Cardiac muscle cell (in vitro differentiated cells and primary cell): ENCODE measurements at regions not wholly inside any gene's neighbourhood (a gene's known extent, or its start where the extent isn't known, plus 50 kb on each side); places are given as distances from the start of the nearest gene placed in this dataset.

Experiments used
- DNase-seq, 2 donors: peaks; one replicate each; pipeline versions ENCODE4 v3.0.0 to v3.0.0-alpha.2; 2010 to 2017; ENCODE audit warnings: low read depth in 1 of 2, low spot score in 1 of 2
- H3K27ac ChIP-seq: fragments of 200-600 bp; sonication (generic); 2 replicates; pipeline ENCODE4 v1.5.1; 2016
- H3K27me3 ChIP-seq: fragments of 200-600 bp; sonication (generic); 2 replicates; pipeline ENCODE4 v1.6.0; 2016; ENCODE audit warnings: control low read depth
- H3K36me3 ChIP-seq: fragments of 200-600 bp; sonication (generic); 2 replicates; pipeline ENCODE4 v1.5.1; 2016; ENCODE audit warnings: control low read depth
- H3K4me1 ChIP-seq: fragments of 200-600 bp; sonication (generic); 2 replicates; pipeline ENCODE4 v1.8.1; 2017; ENCODE audit warnings: low read depth, mild to moderate bottlenecking, mixed run types
- H3K4me3 ChIP-seq: fragments of 200-600 bp; sonication (generic); 2 replicates; pipeline ENCODE4 v1.5.1; 2016; ENCODE audit warnings: mild to moderate bottlenecking
- H3K9me3 ChIP-seq: fragments of 200-600 bp; sonication (generic); 2 replicates; pipeline ENCODE4 v1.5.1; 2017; ENCODE audit warnings: low read depth, mild to moderate bottlenecking, control low read depth
- CTCF ChIP-seq: IDR thresholded peaks from 2 replicates; pipeline ENCODE4 v1.5.1; 2012; ENCODE audit warnings: low read depth, mild to moderate bottlenecking, low read length

GRCh38 chr14:41120402-41120801, 486.3 kb upstream of the LRFN5 start:
- H3K27ac ChIP-seq = no peak overlapping the region
- H3K4me3 ChIP-seq = no peak overlapping the region
- no peak for DNase-seq
- no peaks in the 10 kb centered on the region for H3K27me3 ChIP-seq
- no peaks in the 10 kb centered on the region for H3K36me3 ChIP-seq
- no peaks in the 10 kb centered on the region for H3K4me1 ChIP-seq
- no peaks in the 10 kb centered on the region for H3K9me3 ChIP-seq
- TF ChIP-seq CTCF = no peak

GRCh38 chr14:41096131-41096530, 510.5 kb upstream of the LRFN5 start:
- no peaks in the 10 kb centered on the region for H3K36me3 ChIP-seq
- DNase-seq = no peak
- no peaks in the 10 kb centered on the region for H3K9me3 ChIP-seq
- H3K27me3 ChIP-seq = no peaks in the 10 kb centered on the region
- no peak overlapping the region for H3K4me3 ChIP-seq
- H3K27ac ChIP-seq = no peak overlapping the region
- no peaks in the 10 kb centered on the region for H3K4me1 ChIP-seq
- TF ChIP-seq CTCF = no peak

- Histone ChIP-seq H3K4me3 (no peak overlapping the region), H3K27ac (no peak overlapping the region), H3K9me3 (no peaks in the 10 kb centered on the region), H3K27me3 (no peaks in the 10 kb centered on the region), H3K4me1 (no peaks in the 10 kb centered on the region), H3K36me3 (no peaks in the 10 kb centered on the region)
- no peak for TF ChIP-seq CTCF
- no peak for DNase-seq
Measured at GRCh38 chr14:41087056-41087455, 519.6 kb upstream of the LRFN5 start.

- TF ChIP-seq CTCF = no peak
- Histone ChIP-seq H3K36me3 (no peaks in the 10 kb centered on the region), H3K27ac (no peak overlapping the region), H3K4me3 (no peak overlapping the region), H3K9me3 (no peaks in the 10 kb centered on the region), H3K27me3 (no peaks in the 10 kb centered on the region), H3K4me1 (no peaks in the 10 kb centered on the region)
- no peak for DNase-seq
Measured at GRCh38 chr14:41073544-41073943, 533.1 kb upstream of the LRFN5 start.

- DNase-seq = no peak
- TF ChIP-seq CTCF = no peak
- no peaks in the 10 kb centered on the region for H3K36me3 ChIP-seq
Measured at GRCh38 chr14:41072776-41073175, 533.9 kb upstream of the LRFN5 start.

GRCh38 chr14:41071351-41071750, 535.3 kb upstream of the LRFN5 start:
- no peak for TF ChIP-seq CTCF
- no peaks in the 10 kb centered on the region for H3K36me3 ChIP-seq
- H3K4me3 ChIP-seq = no peak overlapping the region
- no peaks in the 10 kb centered on the region for H3K27me3 ChIP-seq
- H3K4me1 ChIP-seq = no peaks in the 10 kb centered on the region
- no peak overlapping the region for H3K27ac ChIP-seq
- H3K9me3 ChIP-seq = no peaks in the 10 kb centered on the region
- no peak for DNase-seq

More at GRCh38 chr14:41072776-41073175, 533.9 kb upstream of the LRFN5 start:
- Histone ChIP-seq H3K4me1 (no peaks in the 10 kb centered on the region), H3K27ac (no peak overlapping the region), H3K4me3 (no peak overlapping the region), H3K9me3 (no peaks in the 10 kb centered on the region), H3K27me3 (no peaks in the 10 kb centered on the region)
